ENCODE measurements at regions not wholly inside any gene's neighbourhood (a gene's known extent, or its start where the extent isn't known, plus 50 kb on each side); places are given as distances from the start of the nearest gene placed in this dataset.

- no peak for TF ChIP-seq CTCF (IDR thresholded peaks at IDR 0.05; ENCODE audit: low read length)
- no peak for TF ChIP-seq EZH2 (IDR thresholded peaks at IDR 0.05; ENCODE audit: borderline replicate concordance, low read length)
Observed at GRCh38 chr10:60722623-60723022, 55.7 kb upstream of the CDK1 start.
